ENCODE measurements at regions not wholly inside any gene's neighbourhood (a gene's known extent, or its start where the extent isn't known, plus 50 kb on each side); places are given as distances from the start of the nearest gene placed in this dataset.

- TF ChIP-seq POLR2A (IDR thresholded peaks at IDR 0.05; ENCODE audit: low read length) (no peak), GATA1 (IDR thresholded peaks at IDR 0.05; ENCODE audit: low read depth, low read length) (no peak)
Observed at GRCh38 chr1:244286341-244286740, 165.4 kb downstream of the ADSS2 start.

All from erythroblast (primary cell).